T47D (cell line): ENCODE measurements at regions not wholly inside any gene's neighbourhood (a gene's known extent, or its start where the extent isn't known, plus 50 kb on each side); places are given as distances from the start of the nearest gene placed in this dataset.

Source experiments
- DNase-seq, 2 experiments: peaks; one replicate each; pipeline versions ENCODE4 v3.0.0 to v3.0.0-alpha.2; 2011 to 2012; ENCODE audit warnings: low read depth in 1 of 2, low spot score in 1 of 2
- JUND ChIP-seq: IDR thresholded peaks from 2 replicates; pipeline ENCODE4 v1.6.1; 2012; ENCODE audit warnings: low read depth
- in situ Hi-C: cut with HindIII; loops from 2 replicates; pipeline ENCODE4 v1.10.0; 2016; ENCODE audit warnings: low sequenced_read_pairs, low pct_unique_long_range_greater_than_20kb

DNA sequence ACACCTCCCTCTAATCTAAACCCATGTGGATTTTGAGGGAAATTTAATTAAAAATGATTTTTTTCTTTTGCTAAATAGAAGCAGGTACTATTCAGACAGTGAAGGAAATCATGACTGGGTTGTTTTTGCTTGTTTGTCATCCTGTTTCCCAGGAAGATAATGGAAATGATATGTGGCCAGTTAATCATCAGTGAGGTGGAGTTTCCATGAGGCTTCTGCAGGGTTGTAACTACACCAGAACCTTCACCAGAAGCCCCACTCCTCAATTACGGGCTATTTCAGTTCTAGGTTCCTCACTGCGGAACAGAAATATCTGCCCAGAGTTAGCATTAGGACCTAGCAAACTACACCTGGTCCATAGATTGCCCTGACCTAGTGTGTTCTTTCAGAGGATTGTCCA is 394.0 kb downstream of the DLEU7 start:
- TF ChIP-seq JUND, result no peak
- DNase-seq, result no peak
- in situ Hi-C loops, result no loop called here

DNA sequence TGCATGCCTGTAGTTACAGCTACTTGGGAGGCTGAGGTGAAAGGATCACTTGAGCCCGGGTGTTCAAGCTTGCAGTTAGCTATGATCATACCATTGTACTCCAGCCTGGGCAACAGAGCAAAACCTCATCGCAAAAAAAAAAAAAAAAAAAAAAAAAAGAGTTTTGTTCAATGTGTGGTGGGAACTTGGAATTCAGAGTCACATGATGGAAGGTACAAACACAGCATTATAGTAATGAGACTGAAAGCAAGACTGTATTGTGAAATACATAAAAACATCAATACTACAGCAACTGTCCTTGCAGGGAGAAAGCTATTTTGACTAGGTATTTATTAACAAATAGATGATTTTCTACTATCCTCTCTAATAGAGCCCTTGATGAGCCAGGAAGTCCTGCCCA is 393.2 kb downstream of the DLEU7 start:
- DNase-seq, result no peak
- TF ChIP-seq JUND, result no peak
- in situ Hi-C loops, result no loop called here

GRCh38 chr13:50451609-50452008 is 391.9 kb downstream of the DLEU7 start:
- TF ChIP-seq JUND, result no peak
- in situ Hi-C loops, result no loop called here
- DNase-seq, result no peak

DNA sequence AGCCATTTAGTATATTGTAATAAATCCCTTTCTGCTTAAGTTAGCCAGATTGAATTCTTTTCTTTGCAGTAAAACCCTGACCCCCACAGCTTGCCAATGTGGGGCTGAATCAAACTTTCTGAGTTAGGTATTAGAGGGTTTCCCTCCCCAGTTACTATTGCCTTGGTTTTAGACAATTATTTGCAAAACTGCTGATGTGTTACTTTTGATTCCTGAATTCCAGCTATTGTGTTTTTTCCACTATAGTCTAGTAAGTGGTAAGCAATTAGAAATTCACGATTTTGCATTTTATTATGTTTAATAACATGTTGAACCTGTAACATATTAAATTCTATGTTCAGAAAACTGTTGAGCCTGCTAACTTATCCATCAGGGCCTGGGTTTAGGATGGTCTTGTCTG is 391.5 kb downstream of the DLEU7 start:
- no peak for TF ChIP-seq JUND

DNA sequence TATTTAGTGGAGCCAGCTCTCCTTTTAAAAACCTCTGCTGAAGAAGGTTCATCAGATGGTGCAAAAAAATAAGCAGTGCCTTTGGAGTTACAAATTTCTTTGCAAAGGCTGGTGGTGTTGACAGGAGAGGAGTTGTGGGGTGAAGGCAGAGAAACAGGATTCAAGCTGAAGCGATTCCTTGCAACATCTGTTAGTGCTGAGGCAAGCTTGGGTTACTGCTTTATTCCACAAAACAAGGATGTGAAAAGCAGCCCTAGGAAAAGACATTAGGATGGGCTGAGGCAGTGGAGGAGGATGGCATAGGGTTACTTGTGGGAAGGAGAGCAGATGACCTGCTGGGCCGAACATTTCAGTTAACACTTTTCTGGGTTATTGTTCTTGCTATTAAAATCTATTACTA is 390.7 kb downstream of the DLEU7 start:
- TF ChIP-seq JUND, result no peak
- no peak for DNase-seq
- in situ Hi-C loops, result no loop called here

More for the DNA sequence above, 391.5 kb downstream of the DLEU7 start:
- no peak for DNase-seq
- in situ Hi-C loops, result no loop called here

- in situ Hi-C loops, result no loop called here
- DNase-seq, result no peak
- no peak for TF ChIP-seq JUND
Measured at GRCh38 chr13:50453188-50453587, 390.3 kb downstream of the DLEU7 start.

DNA sequence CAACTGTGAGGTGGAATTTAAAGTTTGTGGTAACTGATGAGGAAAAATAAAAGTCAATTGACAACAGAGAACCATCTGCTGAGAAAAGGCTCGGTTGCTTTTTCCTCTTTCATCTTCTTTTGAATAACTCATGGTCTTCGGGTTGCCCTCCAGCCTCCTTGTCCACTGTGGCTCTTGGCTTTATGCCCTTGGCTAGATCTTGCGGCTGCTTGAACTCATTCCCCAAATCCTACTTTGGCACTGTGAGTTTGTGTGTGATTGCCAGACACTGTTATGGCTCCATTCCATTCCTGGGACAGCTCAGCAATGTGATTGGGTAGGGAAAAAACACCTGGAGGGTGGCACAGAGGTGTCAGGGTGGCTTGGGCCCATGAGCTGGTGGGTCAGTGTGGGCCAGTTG is 387.4 kb downstream of the DLEU7 start:
- DNase-seq, result no peak
- in situ Hi-C loops, result no loop called here
- TF ChIP-seq JUND, result no peak

- TF ChIP-seq JUND, result no peak
- no peak for DNase-seq
- in situ Hi-C loops, result no loop called here
Measured at GRCh38 chr13:50457415-50458393, 385.8 kb downstream of the DLEU7 start.

- DNase-seq, result no peak
- in situ Hi-C loops, result no loop called here
- TF ChIP-seq JUND, result no peak
Measured at GRCh38 chr13:50459046-50459445, 384.4 kb downstream of the DLEU7 start.

- in situ Hi-C loops, result no loop called here
- no peak for DNase-seq
- no peak for TF ChIP-seq JUND
Measured at GRCh38 chr13:50459658-50460057, 383.8 kb downstream of the DLEU7 start.

DNA sequence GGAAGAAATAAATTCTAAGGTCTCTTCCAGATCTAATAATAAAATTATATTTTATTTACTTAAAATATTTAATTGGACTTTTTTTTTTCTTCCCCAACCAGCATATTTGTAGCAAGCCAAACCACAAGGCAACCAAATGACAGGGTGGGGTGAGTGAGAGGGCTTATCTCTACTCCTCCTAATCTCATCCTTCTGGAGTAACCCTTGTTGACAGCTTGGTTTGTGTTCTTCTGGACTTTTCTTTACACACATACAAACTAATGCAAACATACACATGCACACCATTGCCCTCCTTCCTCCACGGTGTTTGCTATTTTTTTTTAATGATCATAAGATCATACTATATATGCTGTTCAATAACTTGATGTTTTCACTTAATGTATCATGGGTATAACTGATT is 383.1 kb downstream of the DLEU7 start:
- no peak for DNase-seq
- TF ChIP-seq JUND, result no peak
- in situ Hi-C loops, result no loop called here

DNA sequence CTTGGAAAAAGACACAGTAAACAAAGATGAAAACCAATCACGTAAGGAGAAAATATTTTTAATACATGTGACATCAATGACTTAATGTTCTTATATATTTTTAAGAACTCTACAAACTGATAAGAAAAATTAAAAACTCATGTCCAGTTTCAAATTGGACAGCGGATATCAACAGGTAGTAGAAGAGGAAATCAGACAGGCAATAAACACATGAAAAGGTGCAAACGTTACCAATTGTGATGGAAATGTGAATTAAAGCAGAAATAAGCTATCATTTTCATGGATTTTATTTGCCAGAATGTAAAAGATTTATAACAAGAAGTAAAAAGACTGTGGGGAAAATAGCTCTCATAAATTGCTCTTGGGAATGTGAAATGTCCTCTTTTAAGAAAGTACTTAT is 382.3 kb downstream of the DLEU7 start:
- DNase-seq, result no peak
- no peak for TF ChIP-seq JUND
- in situ Hi-C loops, result no loop called here

GRCh38 chr13:50463719-50464118 is 379.8 kb downstream of the DLEU7 start:
- in situ Hi-C loops, result no loop called here
- no peak for DNase-seq

More at GRCh38 chr13:50463719-50464118, 379.8 kb downstream of the DLEU7 start:
- no peak for TF ChIP-seq JUND
